ENCODE measurements at regions not wholly inside any gene's neighbourhood (a gene's known extent, or its start where the extent isn't known, plus 50 kb on each side); places are given as distances from the start of the nearest gene placed in this dataset.

- TF ChIP-seq, protein P1, sequence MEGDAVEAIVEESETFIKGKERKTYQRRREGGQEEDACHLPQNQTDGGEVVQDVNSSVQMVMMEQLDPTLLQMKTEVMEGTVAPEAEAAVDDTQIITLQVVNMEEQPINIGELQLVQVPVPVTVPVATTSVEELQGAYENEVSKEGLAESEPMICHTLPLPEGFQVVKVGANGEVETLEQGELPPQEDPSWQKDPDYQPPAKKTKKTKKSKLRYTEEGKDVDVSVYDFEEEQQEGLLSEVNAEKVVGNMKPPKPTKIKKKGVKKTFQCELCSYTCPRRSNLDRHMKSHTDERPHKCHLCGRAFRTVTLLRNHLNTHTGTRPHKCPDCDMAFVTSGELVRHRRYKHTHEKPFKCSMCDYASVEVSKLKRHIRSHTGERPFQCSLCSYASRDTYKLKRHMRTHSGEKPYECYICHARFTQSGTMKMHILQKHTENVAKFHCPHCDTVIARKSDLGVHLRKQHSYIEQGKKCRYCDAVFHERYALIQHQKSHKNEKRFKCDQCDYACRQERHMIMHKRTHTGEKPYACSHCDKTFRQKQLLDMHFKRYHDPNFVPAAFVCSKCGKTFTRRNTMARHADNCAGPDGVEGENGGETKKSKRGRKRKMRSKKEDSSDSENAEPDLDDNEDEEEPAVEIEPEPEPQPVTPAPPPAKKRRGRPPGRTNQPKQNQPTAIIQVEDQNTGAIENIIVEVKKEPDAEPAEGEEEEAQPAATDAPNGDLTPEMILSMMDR (IDR thresholded peaks at IDR 0.05), result no peak
- TF ChIP-seq POLR2A (IDR thresholded peaks at IDR 0.05), result no peak
Observed at GRCh38 chr6:91961671-91962070, 1374.8 kb upstream of the MAP3K7 start.
